ENCODE measurements at regions not wholly inside any gene's neighbourhood (a gene's known extent, or its start where the extent isn't known, plus 50 kb on each side); places are given as distances from the start of the nearest gene placed in this dataset.

DNA sequence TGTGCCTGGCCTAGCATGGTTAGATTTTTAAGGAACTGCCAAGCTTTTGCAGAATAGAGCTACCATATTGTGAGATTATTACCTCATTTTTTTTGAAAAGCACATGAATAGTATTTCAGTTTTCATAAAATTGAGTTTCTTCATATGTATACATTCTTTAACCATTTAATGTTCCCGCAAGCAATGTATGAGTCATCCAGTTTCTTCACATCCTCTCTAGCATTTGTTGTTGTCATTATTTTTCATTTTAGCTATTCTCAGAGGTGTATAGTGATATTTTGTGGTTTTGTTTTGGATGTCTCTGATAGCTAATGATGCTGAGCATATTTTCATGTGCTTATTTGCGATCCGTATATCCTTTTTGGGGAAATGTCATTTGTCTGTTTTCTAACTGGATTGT, 74.9 kb downstream of the GLUD2 start:
- TF ChIP-seq, protein P1, sequence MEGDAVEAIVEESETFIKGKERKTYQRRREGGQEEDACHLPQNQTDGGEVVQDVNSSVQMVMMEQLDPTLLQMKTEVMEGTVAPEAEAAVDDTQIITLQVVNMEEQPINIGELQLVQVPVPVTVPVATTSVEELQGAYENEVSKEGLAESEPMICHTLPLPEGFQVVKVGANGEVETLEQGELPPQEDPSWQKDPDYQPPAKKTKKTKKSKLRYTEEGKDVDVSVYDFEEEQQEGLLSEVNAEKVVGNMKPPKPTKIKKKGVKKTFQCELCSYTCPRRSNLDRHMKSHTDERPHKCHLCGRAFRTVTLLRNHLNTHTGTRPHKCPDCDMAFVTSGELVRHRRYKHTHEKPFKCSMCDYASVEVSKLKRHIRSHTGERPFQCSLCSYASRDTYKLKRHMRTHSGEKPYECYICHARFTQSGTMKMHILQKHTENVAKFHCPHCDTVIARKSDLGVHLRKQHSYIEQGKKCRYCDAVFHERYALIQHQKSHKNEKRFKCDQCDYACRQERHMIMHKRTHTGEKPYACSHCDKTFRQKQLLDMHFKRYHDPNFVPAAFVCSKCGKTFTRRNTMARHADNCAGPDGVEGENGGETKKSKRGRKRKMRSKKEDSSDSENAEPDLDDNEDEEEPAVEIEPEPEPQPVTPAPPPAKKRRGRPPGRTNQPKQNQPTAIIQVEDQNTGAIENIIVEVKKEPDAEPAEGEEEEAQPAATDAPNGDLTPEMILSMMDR (IDR thresholded peaks at IDR 0.05; ENCODE audit: insufficient read depth, low read length, poor library complexity, severe bottlenecking), result no peak
- TF ChIP-seq EZH2phosphoT487 (conservative IDR thresholded peaks at IDR 0.05; ENCODE audit: low read length), result no peak
